ENCODE measurements at regions not wholly inside any gene's neighbourhood (a gene's known extent, or its start where the extent isn't known, plus 50 kb on each side); places are given as distances from the start of the nearest gene placed in this dataset.
"Not testable (repeated sequence)": the region's sequence is repeated elsewhere in the genome, so short reads cannot be mapped to it uniquely, and the experiment has no call there.

DNA sequence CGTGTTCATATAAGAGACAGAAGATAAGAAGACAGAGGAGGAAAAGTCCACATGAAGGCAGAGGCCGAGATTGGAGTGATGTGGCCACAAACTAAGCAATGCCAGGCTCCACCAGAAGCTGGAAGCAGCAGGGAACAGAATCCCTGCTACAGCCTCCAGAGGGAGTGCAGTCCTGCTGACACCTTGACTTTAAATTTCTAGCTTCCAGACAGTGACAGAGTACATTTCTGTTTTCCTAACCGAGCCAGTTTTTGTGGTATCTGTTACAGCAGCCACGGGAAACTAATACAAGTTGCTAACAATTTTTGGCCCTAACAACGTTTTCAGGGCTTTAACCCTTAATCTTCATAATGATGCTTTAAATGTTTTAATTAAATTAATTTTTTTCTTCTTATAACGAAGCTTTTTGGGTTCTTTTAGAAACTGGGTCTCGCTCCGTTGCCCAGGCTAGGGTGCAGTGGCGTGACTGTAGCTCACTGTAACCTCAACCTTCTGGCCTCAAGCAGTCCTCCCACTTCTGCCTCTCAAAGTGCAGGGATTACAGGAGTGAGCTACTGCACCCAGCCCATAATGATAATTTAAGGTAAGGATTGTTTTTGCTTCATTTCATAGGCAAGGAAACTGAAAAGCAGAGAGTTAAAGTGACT, 202.3 kb upstream of the PROK2 start:
- TF ChIP-seq, protein P1, sequence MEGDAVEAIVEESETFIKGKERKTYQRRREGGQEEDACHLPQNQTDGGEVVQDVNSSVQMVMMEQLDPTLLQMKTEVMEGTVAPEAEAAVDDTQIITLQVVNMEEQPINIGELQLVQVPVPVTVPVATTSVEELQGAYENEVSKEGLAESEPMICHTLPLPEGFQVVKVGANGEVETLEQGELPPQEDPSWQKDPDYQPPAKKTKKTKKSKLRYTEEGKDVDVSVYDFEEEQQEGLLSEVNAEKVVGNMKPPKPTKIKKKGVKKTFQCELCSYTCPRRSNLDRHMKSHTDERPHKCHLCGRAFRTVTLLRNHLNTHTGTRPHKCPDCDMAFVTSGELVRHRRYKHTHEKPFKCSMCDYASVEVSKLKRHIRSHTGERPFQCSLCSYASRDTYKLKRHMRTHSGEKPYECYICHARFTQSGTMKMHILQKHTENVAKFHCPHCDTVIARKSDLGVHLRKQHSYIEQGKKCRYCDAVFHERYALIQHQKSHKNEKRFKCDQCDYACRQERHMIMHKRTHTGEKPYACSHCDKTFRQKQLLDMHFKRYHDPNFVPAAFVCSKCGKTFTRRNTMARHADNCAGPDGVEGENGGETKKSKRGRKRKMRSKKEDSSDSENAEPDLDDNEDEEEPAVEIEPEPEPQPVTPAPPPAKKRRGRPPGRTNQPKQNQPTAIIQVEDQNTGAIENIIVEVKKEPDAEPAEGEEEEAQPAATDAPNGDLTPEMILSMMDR (IDR thresholded peaks at IDR 0.05; ENCODE audit: control insufficient read depth, insufficient read depth, low read depth, low read length, missing control alignments) = peak; percentile 56
- H3K4me3 ChIP-seq (ENCODE audit: control insufficient read depth, low read depth, low read length) = no peak overlapping the region
- no peak for DNase-seq (ENCODE audit: low read depth)

DNA sequence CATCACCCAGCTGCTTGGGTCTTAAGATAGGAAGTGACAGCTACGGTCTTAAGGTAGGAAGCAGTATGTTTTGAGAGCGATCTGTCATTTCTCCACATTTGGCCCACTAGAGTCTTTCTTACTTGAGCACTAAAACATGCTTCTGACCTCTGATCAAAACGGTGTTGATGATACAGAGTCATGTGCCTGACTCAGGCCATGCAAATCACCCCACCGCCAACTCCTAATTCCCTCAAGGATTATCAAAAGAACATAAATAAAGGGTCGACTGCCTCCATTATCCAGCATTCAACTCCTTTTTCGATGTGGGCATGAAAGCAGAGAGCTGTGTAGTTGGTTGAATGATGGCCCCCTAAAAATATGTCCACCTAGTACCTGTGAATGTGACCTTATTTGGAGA, 201.7 kb upstream of the PROK2 start:
- no peak for DNase-seq (ENCODE audit: low read depth)
- H3K4me3 ChIP-seq (ENCODE audit: control insufficient read depth, low read depth, low read length) = no peak overlapping the region
- TF ChIP-seq, protein P1 (IDR thresholded peaks at IDR 0.05; ENCODE audit: control insufficient read depth, insufficient read depth, low read depth, low read length, missing control alignments) = no peak

DNA sequence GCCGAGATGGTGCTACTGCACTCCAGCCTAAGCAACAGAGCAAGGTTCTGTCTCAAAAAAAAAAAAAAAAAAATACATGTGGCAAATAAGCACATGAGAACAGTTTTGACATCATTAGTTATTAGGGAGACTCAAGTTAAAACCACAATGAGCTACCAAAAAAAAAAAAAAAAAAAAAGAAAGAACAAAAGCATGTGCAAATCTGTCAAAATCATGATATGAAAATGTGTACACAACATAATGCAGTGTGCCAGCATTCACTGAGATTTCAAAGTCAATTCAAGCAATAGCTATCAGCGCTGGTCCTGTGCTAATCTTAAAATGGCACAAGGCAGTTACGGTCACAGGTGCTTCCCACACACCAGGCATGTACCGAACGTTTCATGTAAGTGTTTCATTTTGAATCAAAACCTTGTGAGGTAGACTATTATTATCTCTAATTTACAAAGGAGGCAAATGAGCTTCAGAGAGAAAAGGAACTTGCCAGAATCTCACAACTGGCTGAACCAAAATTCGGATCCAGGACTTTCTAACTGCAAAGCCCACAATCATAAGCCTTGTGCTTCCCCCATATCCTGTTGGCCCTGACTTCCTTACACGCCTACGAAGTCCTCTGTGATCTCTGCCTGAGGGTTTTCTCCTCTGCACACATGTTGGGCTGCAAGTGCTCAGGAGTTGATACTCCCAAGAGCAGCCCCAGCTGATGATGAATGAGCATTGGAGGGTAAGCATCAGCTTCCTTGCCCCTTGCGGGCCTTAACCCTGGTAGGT, 200.1 kb upstream of the PROK2 start:
- H3K4me3 ChIP-seq (ENCODE audit: control insufficient read depth, low read depth, low read length) = no peak overlapping the region
- TF ChIP-seq, protein P1 (IDR thresholded peaks at IDR 0.05; ENCODE audit: control insufficient read depth, insufficient read depth, low read depth, low read length, missing control alignments) = no peak
- no peak for DNase-seq (ENCODE audit: low read depth)

DNA sequence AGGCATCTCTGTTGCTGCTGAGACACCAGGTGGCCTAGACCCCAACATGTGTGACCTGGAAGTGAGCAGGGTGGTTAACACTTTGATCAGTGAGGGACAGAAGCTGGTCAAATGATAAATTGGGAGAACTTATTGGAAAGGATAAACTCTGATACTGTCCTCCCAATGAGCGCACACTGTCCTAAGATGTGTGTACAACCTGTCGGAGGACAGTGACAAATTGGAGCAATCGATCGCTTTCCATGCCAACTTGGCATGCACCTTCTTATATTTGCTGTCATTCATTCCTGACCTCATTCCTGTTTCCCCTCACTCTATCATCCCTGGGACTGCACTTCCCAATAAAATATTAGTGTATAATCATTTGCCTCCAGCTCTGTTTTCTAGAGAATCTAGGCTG, 198.7 kb upstream of the PROK2 start:
- TF ChIP-seq, protein P1 (IDR thresholded peaks at IDR 0.05; ENCODE audit: control insufficient read depth, insufficient read depth, low read depth, low read length, missing control alignments) = no peak
- DNase-seq (ENCODE audit: low read depth) = no peak
- H3K4me3 ChIP-seq (ENCODE audit: control insufficient read depth, low read depth, low read length) = no peak overlapping the region

DNA sequence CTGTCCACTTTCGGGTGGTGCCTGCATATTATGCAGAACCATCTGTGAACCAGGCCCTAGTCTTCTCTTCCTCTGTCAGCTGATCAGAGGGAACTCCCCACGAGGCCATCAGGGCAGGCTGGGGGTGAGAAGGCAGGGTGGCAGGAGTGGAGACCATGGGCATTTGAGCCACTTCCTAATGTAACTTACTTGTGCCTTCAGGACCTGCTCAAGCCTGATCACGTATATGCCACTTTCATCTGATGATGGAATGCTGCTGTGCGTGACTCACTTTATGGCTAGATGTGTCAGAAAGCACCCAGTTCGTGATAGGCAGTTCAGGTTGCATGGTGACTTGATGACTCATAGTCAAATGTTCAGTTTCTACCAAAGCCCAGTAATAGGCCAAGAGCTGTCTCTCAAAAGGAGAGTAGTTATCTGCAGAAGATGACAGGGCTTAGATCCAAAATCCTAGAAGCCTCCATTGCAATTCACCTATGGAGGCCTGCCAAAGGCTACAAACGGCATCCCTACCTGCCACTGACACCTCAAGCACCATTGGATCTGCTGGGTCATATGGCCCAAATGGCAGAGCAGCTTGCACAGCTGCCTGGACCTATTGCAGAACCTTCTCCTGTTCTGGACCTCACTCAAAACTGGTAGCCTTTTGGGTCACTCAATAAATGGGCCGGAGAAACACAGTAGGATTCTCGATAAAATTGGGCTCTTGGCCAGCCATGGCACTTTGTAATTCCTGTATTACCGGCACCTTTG, 197.7 kb upstream of the PROK2 start:
- H3K4me3 ChIP-seq (ENCODE audit: control insufficient read depth, low read depth, low read length) = not testable (repeated sequence)
- DNase-seq (ENCODE audit: low read depth) = peak; percentile 81

DNA sequence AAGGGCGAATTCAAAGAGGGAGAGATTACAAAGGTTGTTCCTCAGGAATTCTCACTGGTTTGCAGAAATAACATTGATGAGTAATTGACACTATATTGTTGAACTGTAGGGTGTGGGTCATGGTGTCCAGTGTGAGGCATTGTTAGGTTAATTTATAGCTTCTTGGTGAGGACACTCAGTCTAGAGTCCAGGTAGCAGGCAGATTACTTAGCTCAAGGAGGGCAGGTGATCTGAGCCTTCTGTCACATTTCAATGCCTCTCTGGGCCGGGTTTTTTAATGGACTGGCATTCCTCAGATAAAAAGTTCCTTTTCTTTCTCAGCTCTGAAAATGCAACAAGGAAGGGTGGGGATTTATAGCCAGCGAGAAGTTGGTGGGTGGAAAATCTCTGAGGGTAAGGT, 194.2 kb upstream of the PROK2 start:
- H3K4me3 ChIP-seq (ENCODE audit: control insufficient read depth, low read depth, low read length) = no peak overlapping the region
- no peak for DNase-seq (ENCODE audit: low read depth)
- TF ChIP-seq, protein P1 (IDR thresholded peaks at IDR 0.05; ENCODE audit: control insufficient read depth, insufficient read depth, low read depth, low read length, missing control alignments) = no peak

Data from AG09309 (cell line).